Neural crest cell (in vitro differentiated cells): ENCODE measurements at regions not wholly inside any gene's neighbourhood (a gene's known extent, or its start where the extent isn't known, plus 50 kb on each side); places are given as distances from the start of the nearest gene placed in this dataset.

Experiments
- DNase-seq: peaks from one replicate; pipeline ENCODE4 v3.0.0; 2021; ENCODE audit warnings: low read depth, mixed read lengths, low spot score
- H3K27ac Mint-ChIP-seq: one replicate; pipeline ENCODE4 v1.8.0; 2021; ENCODE audit warnings: mild to moderate bottlenecking, mixed read lengths; ENCODE audit not compliant: unreplicated experiment
- H3K27me3 Mint-ChIP-seq: 2 replicates; pipeline ENCODE4 v1.8.0; 2021; ENCODE audit warnings: low read depth, mild to moderate bottlenecking, mixed read lengths
- H3K36me3 Mint-ChIP-seq: 2 replicates; pipeline ENCODE4 v1.8.0; 2021; ENCODE audit warnings: low read depth, mild to moderate bottlenecking, mixed read lengths
- H3K4me1 Mint-ChIP-seq: 2 replicates; pipeline ENCODE4 v1.8.0; 2021; ENCODE audit warnings: mixed read lengths
- H3K4me3 Mint-ChIP-seq: one replicate; pipeline ENCODE4 v1.8.0; 2021; ENCODE audit warnings: mild to moderate bottlenecking, mixed read lengths
- H3K9me3 Mint-ChIP-seq: 2 replicates; pipeline ENCODE4 v1.8.0; 2021; ENCODE audit warnings: mixed read lengths
- CTCF ChIP-seq: fragments of 200-600 bp; sonication (generic); conservative IDR thresholded peaks from 2 replicates; pipeline ENCODE4 v1.5.0; 2021; ENCODE audit warnings: antibody characterized with exemption, mild to moderate bottlenecking

- Mint-ChIP-seq H3K9me3 (no peaks in the 10 kb centered on the region), H3K4me3 (no peak overlapping the region)
- no peak for DNase-seq
Observed at GRCh38 chr2:114082731-114083433, 193.0 kb downstream of the ACTR3 start.

GRCh38 chr2:114083717-114084387 is 194.0 kb downstream of the ACTR3 start:
- no peaks in the 10 kb centered on the region for H3K27me3 Mint-ChIP-seq
- TF ChIP-seq CTCF = no peak
- H3K4me1 Mint-ChIP-seq = no peaks in the 10 kb centered on the region
- DNase-seq = no peak
- H3K9me3 Mint-ChIP-seq = no peaks in the 10 kb centered on the region
- no peak overlapping the region for H3K4me3 Mint-ChIP-seq
- no peaks in the 10 kb centered on the region for H3K36me3 Mint-ChIP-seq
- H3K27ac Mint-ChIP-seq = no peak overlapping the region

More at GRCh38 chr2:114082731-114083433, 193.0 kb downstream of the ACTR3 start:
- Mint-ChIP-seq H3K27me3 (peaks cover 3% of the 10 kb centered on the region), H3K36me3 (no peaks in the 10 kb centered on the region), H3K4me1 (no peaks in the 10 kb centered on the region), H3K27ac (no peak overlapping the region)
- TF ChIP-seq CTCF = no peak

- no peak for TF ChIP-seq CTCF
- H3K9me3 Mint-ChIP-seq = no peaks in the 10 kb centered on the region
Observed at GRCh38 chr2:114085238-114085637, 195.3 kb downstream of the ACTR3 start.

GRCh38 chr2:114085992-114086391 is 196.1 kb downstream of the ACTR3 start:
- no peak for TF ChIP-seq CTCF
- Mint-ChIP-seq H3K36me3 (no peaks in the 10 kb centered on the region), H3K4me3 (no peak overlapping the region), H3K27me3 (no peaks in the 10 kb centered on the region), H3K9me3 (no peaks in the 10 kb centered on the region), H3K27ac (no peak overlapping the region), H3K4me1 (no peaks in the 10 kb centered on the region)
- no peak for DNase-seq

More at GRCh38 chr2:114085238-114085637, 195.3 kb downstream of the ACTR3 start:
- no peaks in the 10 kb centered on the region for H3K27me3 Mint-ChIP-seq
- H3K36me3 Mint-ChIP-seq = no peaks in the 10 kb centered on the region
- H3K4me3 Mint-ChIP-seq = no peak overlapping the region
- no peak for DNase-seq
- no peaks in the 10 kb centered on the region for H3K4me1 Mint-ChIP-seq
- no peak overlapping the region for H3K27ac Mint-ChIP-seq

- TF ChIP-seq CTCF = no peak
- Mint-ChIP-seq H3K4me1 (no peaks in the 10 kb centered on the region), H3K27ac (no peak overlapping the region), H3K4me3 (no peak overlapping the region), H3K36me3 (no peaks in the 10 kb centered on the region), H3K27me3 (no peaks in the 10 kb centered on the region), H3K9me3 (no peaks in the 10 kb centered on the region)
- no peak for DNase-seq
Observed at GRCh38 chr2:114089636-114090319, 199.9 kb downstream of the ACTR3 start.
